B cell (primary cell): ENCODE measurements at regions not wholly inside any gene's neighbourhood (a gene's known extent, or its start where the extent isn't known, plus 50 kb on each side); places are given as distances from the start of the nearest gene placed in this dataset.

Experiments
- ATAC-seq: fragments of 200-7000 bp; cut with Tn5 transposase; one replicate; pipeline ENCODE4 v1.10.0; 2021; ENCODE audit warnings: low read depth, mild to moderate bottlenecking, moderate number of reproducible peaks, moderate library complexity
- CTCF ChIA-PET: fragments of 350-600 bp; sonication (Branson Sonifier 250); formaldehyde crosslinking; loops from one replicate; lab custom pipeline; 2021; ENCODE audit warnings: antibody characterized with exemption, inconsistent platforms; lab: Charles Lee
- POLR2A ChIA-PET: fragments of 350-600 bp; sonication (Branson Sonifier 250); formaldehyde crosslinking; loops from one replicate; lab custom pipeline; 2021; ENCODE audit warnings: antibody characterized with exemption; lab: Charles Lee
- DNase-seq: peaks from one replicate; pipeline ENCODE4 v3.0.0; 2013
- H2AFZ ChIP-seq: 2 replicates; pipeline ENCODE4 v1.6.1; 2012; ENCODE audit warnings: mild to moderate bottlenecking, low read depth, low read length; ENCODE audit not compliant: insufficient read depth, poor library complexity, severe bottlenecking
- H3K27ac ChIP-seq, 2 donors: 1 replicate in 1 of 2; 2 replicates in 1 of 2; pipeline ENCODE4 v1.5.1; 2012 to 2013; ENCODE audit warnings: low read length in 2 of 2, mild to moderate bottlenecking in 2 of 2, moderate library complexity in 1 of 2
- H3K27me3 ChIP-seq, 4 experiments: fragments of 200-600 bp in 1 of 4; sonication (generic) in 1 of 4; replicated peaks in 1 of 4; 1 replicate in 2 of 4; 2 replicates in 2 of 4; pipeline versions ENCODE4 v1.6.1 to v1.7.0; 2013 to 2016; ENCODE audit warnings: low read length in 3 of 4, mild to moderate bottlenecking in 2 of 4, mixed read lengths in 1 of 4, moderate library complexity in 1 of 4; ENCODE audit not compliant: insufficient read depth in 4 of 4, control insufficient read depth in 3 of 4; ENCODE audit errors: control extremely low read depth in 1 of 4
- H3K36me3 ChIP-seq, 2 experiments: replicated peaks in 1 of 2; 1 replicate in 1 of 2; 2 replicates in 1 of 2; pipeline versions ENCODE4 v1.6.1 to v1.7.1; 2013; ENCODE audit warnings: low read length in 1 of 2; ENCODE audit not compliant: insufficient read depth in 2 of 2, control insufficient read depth in 1 of 2; ENCODE audit errors: control extremely low read depth in 1 of 2, extremely low read depth in 1 of 2
- H3K4me1 ChIP-seq, 2 donors: fragments of 200-600 bp in 1 of 2; sonication (generic) in 1 of 2; 1 replicate in 1 of 2; 2 replicates in 1 of 2; pipeline versions ENCODE4 v1.5.1 to v1.6.1; 2013 to 2017; ENCODE audit warnings: low read length in 2 of 2; ENCODE audit not compliant: control insufficient read depth in 2 of 2, insufficient read depth in 2 of 2
- H3K4me2 ChIP-seq: replicated peaks from 2 replicates; pipeline ENCODE3; 2012; ENCODE audit warnings: mild to moderate bottlenecking, low read depth, low read length; ENCODE audit not compliant: poor library complexity, severe bottlenecking
- H3K4me3 ChIP-seq, 5 experiments: fragments of 200-600 bp in 1 of 5; sonication (generic) in 1 of 5; 1 replicate in 3 of 5; 2 replicates in 2 of 5; pipeline versions ENCODE4 v1.5.1 to v1.7.0; 2011 to 2016; ENCODE audit warnings: low read length in 4 of 5, mild to moderate bottlenecking in 4 of 5, low read depth in 2 of 5, control low read depth in 1 of 5, moderate library complexity in 1 of 5; ENCODE audit not compliant: insufficient read depth in 1 of 5; ENCODE audit errors: control extremely low read depth in 1 of 5, extremely low read depth in 1 of 5
- H3K79me2 ChIP-seq: fragments of 200-600 bp; sonication (generic); one replicate; pipeline ENCODE4 v1.6.0; 2016; ENCODE audit warnings: low read length; ENCODE audit not compliant: control insufficient read depth, insufficient read depth
- H3K9ac ChIP-seq: fragments of 200-600 bp; sonication (generic); 2 replicates; pipeline ENCODE4 v1.6.1; 2017; ENCODE audit warnings: mild to moderate bottlenecking, low read length, moderate library complexity
- H3K9me3 ChIP-seq, 3 donors: one replicate each; pipeline versions ENCODE4 v1.6.1 to v1.7.1; 2013; ENCODE audit warnings: low read length in 2 of 3; ENCODE audit not compliant: control insufficient read depth in 2 of 3, insufficient read depth in 1 of 3; ENCODE audit errors: control extremely low read depth in 1 of 3
- H4K20me1 ChIP-seq: 2 replicates; pipeline ENCODE4 v1.6.0; 2012; ENCODE audit warnings: mild to moderate bottlenecking, low read length; ENCODE audit not compliant: insufficient read depth, control insufficient read depth, poor library complexity, severe bottlenecking
- H3K27ac Mint-ChIP-seq: one replicate; pipeline ENCODE4 v1.8.0; 2021; ENCODE audit warnings: mixed read lengths
- H3K27me3 Mint-ChIP-seq: one replicate; pipeline ENCODE4 v1.8.0; 2021; ENCODE audit warnings: mixed read lengths
- H3K4me1 Mint-ChIP-seq: one replicate; pipeline ENCODE4 v1.8.0; 2021; ENCODE audit warnings: mixed read lengths
- H3K4me3 Mint-ChIP-seq: one replicate; pipeline ENCODE4 v1.8.0; 2021; ENCODE audit warnings: mixed read lengths
- H3K9me3 Mint-ChIP-seq: one replicate; pipeline ENCODE4 v1.8.0; 2022; ENCODE audit warnings: mixed read lengths; ENCODE audit not compliant: insufficient read depth
- EZH2 ChIP-seq: IDR thresholded peaks from 2 replicates; pipeline ENCODE4 v1.6.1; 2012; ENCODE audit warnings: borderline replicate concordance, low read depth, mild to moderate bottlenecking, moderate library complexity, low read length; ENCODE audit not compliant: insufficient read depth, poor library complexity, severe bottlenecking
- WGBS: methylation state at CpG from one replicate; pipeline ENCODE4 v1.1.5; 2013; ENCODE audit warnings: missing lambda C conversion rate; ENCODE audit not compliant: insufficient coverage; 5-methylcytosine and 5-hydroxymethylcytosine counted together
- intact Hi-C: fragments of 100-400 bp; cut with micrococcal nuclease; formaldehyde crosslinking; loops from one replicate; pipeline ENCODE4 v1.10.0; 2022
- TF ChIP-seq, protein P1 (sequence below): fragments of 200-600 bp; IDR thresholded peaks from one replicate; pipeline ENCODE4 v1.8.0; 2022; ENCODE audit warnings: antibody characterized with exemption, mild to moderate bottlenecking

DNA sequence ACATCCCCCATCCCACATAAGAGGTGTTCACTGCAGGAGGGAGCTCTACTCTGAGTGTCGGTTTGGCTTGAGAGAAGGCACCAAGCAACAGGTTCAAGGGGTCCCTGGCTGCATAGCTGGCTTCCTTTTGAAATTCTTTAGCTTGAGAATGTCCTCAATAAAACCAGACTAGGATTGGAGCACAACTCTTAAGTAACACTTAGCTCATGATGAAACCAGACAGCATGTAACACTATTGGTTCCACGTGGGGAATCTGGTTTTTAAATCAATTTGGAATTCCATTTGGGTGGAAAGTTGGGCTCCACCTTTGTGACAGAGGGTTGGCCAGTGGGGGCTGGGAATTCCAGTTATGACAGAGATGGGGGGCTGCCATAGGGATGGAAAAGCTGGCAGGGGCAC lies 281.2 kb downstream of the TLE3 start:
- Mint-ChIP-seq H3K4me1 (no peaks in the 10 kb centered on the region), H3K4me3 (no peak overlapping the region), H3K27me3 (peaks cover 35% of the 10 kb centered on the region), H3K27ac (no peak overlapping the region), H3K9me3 (no peaks in the 10 kb centered on the region)
- TF ChIP-seq, protein P1, sequence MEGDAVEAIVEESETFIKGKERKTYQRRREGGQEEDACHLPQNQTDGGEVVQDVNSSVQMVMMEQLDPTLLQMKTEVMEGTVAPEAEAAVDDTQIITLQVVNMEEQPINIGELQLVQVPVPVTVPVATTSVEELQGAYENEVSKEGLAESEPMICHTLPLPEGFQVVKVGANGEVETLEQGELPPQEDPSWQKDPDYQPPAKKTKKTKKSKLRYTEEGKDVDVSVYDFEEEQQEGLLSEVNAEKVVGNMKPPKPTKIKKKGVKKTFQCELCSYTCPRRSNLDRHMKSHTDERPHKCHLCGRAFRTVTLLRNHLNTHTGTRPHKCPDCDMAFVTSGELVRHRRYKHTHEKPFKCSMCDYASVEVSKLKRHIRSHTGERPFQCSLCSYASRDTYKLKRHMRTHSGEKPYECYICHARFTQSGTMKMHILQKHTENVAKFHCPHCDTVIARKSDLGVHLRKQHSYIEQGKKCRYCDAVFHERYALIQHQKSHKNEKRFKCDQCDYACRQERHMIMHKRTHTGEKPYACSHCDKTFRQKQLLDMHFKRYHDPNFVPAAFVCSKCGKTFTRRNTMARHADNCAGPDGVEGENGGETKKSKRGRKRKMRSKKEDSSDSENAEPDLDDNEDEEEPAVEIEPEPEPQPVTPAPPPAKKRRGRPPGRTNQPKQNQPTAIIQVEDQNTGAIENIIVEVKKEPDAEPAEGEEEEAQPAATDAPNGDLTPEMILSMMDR = no peak
- no peak for TF ChIP-seq EZH2
- Histone ChIP-seq H3K4me1 (no peaks in the 10 kb centered on the region), H3K79me2 (no peaks in the 10 kb centered on the region), H3K9ac (no peak overlapping the region), H4K20me1 (no peaks in the 10 kb centered on the region), H3K27ac (no peak overlapping the region), H3K9me3 (no peaks in the 10 kb centered on the region), H3K27me3 (peaks cover 0 to 17% (median 0%) of the 10 kb centered on the region in 4 experiments), H3K36me3 (no peaks in the 10 kb centered on the region), H3K4me2 (no peak overlapping the region), H3K4me3 (no peak overlapping the region), H2AFZ (no peak overlapping the region)
- CTCF ChIA-PET = interaction anchor here (1.2 kb wide), 1 partner anchor 16 kb away, joined by 3 read pairs; no protein-coding TSS in a partner anchor
- POLR2A ChIA-PET = no interaction called here
- ATAC-seq (no peak), DNase-seq (no peak)
- WGBS = 86% methylated on average over 2 of the region's 2 CpGs
- intact Hi-C loops = loop anchor here (10.0 kb wide), 1 partner anchor 92 kb away; no protein-coding TSS in a partner anchor

DNA sequence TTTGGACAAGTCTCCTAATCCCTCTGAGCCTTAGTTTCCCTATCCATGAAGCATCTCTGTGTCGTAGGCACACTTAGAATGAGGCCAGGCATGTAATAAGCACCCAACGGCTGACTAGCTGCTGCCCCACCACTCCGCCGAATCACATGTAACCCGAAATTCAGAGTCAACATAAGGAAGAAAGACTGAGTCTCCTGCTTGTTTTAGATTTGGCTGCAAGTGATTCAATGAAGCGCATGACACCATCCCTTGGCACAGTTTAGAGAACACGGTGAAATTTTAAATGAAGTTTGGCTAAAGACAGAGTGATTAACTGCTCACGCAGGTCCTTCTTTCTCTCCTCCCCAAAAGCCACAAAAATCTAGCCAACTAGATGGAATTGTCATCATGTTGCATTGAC lies 279.2 kb downstream of the TLE3 start:
- TF ChIP-seq, protein P1 = no peak
- TF ChIP-seq EZH2 = no peak
- no peaks in the 10 kb centered on the region for H3K9me3 Mint-ChIP-seq
- Histone ChIP-seq H3K4me2 (no peak overlapping the region), H3K4me1 (no peaks in the 10 kb centered on the region), H3K27ac (no peak overlapping the region), H3K4me3 (no peak overlapping the region), H3K36me3 (no peaks in the 10 kb centered on the region), H3K27me3 (peaks cover 0 to 19% (median 0%) of the 10 kb centered on the region in 4 experiments), H3K9me3 (no peaks in the 10 kb centered on the region), H2AFZ (no peak overlapping the region), H4K20me1 (no peaks in the 10 kb centered on the region), H3K79me2 (no peaks in the 10 kb centered on the region), H3K9ac (no peak overlapping the region)
- POLR2A ChIA-PET = no interaction called here
- CTCF ChIA-PET = interaction anchor here (1.2 to 1.8 kb wide), 2 partner anchors 14 to 89 kb away, joined by 3 to 5 read pairs; no protein-coding TSS in a partner anchor
- peaks cover 32% of the 10 kb centered on the region for H3K27me3 Mint-ChIP-seq
- H3K27ac Mint-ChIP-seq = no peak overlapping the region
- H3K4me1 Mint-ChIP-seq = no peaks in the 10 kb centered on the region
- WGBS = 87% methylated on average over 6 of the region's 8 CpGs
- intact Hi-C loops = loop anchor here (10.0 kb wide), 1 partner anchor 94 kb away; no protein-coding TSS in a partner anchor
- H3K4me3 Mint-ChIP-seq = no peak overlapping the region
- DNase-seq = no peak
- no peak for ATAC-seq
